ENCODE measurements at regions not wholly inside any gene's neighbourhood (a gene's known extent, or its start where the extent isn't known, plus 50 kb on each side); places are given as distances from the start of the nearest gene placed in this dataset.

DNA sequence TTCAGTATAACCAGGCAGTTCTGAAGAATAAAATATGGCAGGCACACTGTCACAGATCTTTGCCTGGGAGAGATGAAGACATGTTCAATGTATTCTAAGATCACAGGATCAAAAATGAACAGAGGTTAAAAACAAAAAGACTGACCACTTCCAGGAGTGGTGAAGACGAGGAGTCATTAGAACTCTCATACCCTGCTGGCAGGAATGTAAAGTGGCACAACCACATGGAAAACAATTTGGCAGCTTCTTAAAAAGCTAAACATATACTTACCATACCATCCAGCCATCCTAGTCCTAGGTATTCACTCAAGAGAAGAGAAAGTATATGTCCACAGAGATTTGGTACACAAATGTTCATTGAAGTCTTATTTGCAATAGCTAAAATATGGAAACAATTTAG is 406.3 kb downstream of the NPIPA8 start:
- no peak for DNase-seq (ENCODE audit: low spot score in 2 of 2)
- TF ChIP-seq POLR2A (IDR thresholded peaks at IDR 0.05) (no peak), POLR2AphosphoS5 (IDR thresholded peaks at IDR 0.05) (no peak)
- TF ChIP-seq, protein P1, sequence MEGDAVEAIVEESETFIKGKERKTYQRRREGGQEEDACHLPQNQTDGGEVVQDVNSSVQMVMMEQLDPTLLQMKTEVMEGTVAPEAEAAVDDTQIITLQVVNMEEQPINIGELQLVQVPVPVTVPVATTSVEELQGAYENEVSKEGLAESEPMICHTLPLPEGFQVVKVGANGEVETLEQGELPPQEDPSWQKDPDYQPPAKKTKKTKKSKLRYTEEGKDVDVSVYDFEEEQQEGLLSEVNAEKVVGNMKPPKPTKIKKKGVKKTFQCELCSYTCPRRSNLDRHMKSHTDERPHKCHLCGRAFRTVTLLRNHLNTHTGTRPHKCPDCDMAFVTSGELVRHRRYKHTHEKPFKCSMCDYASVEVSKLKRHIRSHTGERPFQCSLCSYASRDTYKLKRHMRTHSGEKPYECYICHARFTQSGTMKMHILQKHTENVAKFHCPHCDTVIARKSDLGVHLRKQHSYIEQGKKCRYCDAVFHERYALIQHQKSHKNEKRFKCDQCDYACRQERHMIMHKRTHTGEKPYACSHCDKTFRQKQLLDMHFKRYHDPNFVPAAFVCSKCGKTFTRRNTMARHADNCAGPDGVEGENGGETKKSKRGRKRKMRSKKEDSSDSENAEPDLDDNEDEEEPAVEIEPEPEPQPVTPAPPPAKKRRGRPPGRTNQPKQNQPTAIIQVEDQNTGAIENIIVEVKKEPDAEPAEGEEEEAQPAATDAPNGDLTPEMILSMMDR (IDR thresholded peaks at IDR 0.05) = no peak
- Histone ChIP-seq H3K27me3 (no peaks in the 10 kb centered on the region), H3K36me3 (no peaks in the 10 kb centered on the region), H3K27ac (no peak overlapping the region), H3K4me1 (no peaks in the 10 kb centered on the region), H3K4me3 (no peak overlapping the region), H3K9me3 (no peaks in the 10 kb centered on the region)
- intact Hi-C loops (cut with DNase I; ENCODE audit: low total_unique reads) = no loop called here

DNA sequence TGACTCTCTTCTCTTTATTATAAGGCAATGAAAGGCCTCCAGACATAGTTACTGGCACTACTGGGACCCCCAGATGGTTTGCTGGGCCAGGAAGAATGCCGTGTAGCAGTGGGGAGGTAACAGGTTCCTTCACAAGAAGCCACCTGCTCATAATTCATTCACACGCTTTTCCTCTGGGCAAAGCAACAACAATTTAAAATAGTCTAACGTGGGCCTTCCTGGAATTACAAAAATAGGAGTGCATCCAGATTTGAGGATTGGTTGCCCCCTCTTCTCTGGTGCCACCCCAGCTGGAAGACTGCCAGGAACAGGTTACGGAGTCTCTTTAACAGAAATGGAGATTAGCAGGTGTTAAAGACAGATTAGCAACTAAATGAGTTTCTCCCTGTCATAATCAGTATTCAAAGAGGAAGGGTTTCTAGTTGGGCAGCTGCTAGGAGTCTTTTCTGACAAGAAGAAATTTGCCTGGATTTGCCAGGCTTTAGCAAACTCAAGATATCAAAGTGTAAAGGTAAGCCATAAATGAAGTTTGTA is 409.6 kb downstream of the NPIPA8 start:
- TF ChIP-seq, protein P1 (IDR thresholded peaks at IDR 0.05) = no peak
- DNase-seq (ENCODE audit: low spot score in 2 of 2) = no peak
- peaks cover 0 to 5% of the 10 kb centered on the region in 2 donors for H3K9me3 ChIP-seq
- no peak overlapping the region for H3K27ac ChIP-seq
- no peak overlapping the region for H3K4me3 ChIP-seq
- H3K27me3 ChIP-seq = no peaks in the 10 kb centered on the region
- H3K4me1 ChIP-seq = no peaks in the 10 kb centered on the region
- H3K36me3 ChIP-seq = no peaks in the 10 kb centered on the region
- intact Hi-C loops (cut with DNase I; ENCODE audit: low total_unique reads) = no loop called here

DNA sequence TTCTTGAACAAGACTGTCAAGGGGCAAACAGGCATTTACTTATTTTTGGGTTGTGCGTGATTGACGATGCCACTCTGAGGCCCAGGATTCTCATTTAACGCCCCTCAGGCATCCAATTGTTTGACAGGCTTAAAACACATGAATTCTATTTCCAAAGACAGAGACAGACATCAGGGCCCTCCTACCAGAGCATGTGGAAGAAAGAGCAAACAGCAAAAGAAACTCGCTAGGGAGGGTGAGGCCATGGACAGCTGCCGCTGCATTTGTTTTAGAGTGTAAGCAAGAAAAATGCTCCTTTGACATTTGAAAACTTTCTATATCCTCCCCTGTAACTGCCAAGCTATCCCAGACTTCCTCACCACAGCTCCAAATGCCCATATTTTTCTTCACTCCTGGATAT is 410.1 kb downstream of the NPIPA8 start:
- DNase-seq (ENCODE audit: low spot score in 2 of 2) = no peak
- no peak for TF ChIP-seq POLR2AphosphoS5 (IDR thresholded peaks at IDR 0.05)
- TF ChIP-seq POLR2A (IDR thresholded peaks at IDR 0.05) = no peak
- TF ChIP-seq, protein P1 (IDR thresholded peaks at IDR 0.05) = no peak
- intact Hi-C loops (cut with DNase I; ENCODE audit: low total_unique reads) = no loop called here
- no peaks in the 10 kb centered on the region for H3K27me3 ChIP-seq
- H3K9me3 ChIP-seq = peaks cover 4 to 5% of the 10 kb centered on the region in 2 donors
- no peak overlapping the region for H3K4me3 ChIP-seq
- H3K4me1 ChIP-seq = no peaks in the 10 kb centered on the region
- no peak overlapping the region for H3K27ac ChIP-seq
- H3K36me3 ChIP-seq = no peaks in the 10 kb centered on the region

DNA sequence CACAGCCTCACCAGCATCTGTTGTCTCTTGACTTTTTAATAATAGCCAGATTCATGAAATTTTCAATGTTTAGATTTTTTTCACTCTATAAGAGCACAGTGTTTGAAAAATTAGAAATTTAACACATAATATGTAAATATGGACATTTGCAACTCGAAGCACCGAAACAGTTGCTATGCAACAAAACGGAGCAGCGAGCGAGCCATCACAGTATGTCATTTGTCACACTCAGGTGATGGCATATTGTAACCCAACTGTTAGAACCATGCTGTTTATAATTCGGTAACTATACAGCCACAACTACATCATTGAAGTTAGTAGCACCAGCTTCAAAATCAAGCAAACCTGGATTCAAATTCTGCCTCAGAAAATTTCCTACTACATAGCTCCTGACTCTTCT is 410.8 kb downstream of the NPIPA8 start:
- no peak for TF ChIP-seq POLR2AphosphoS5 (IDR thresholded peaks at IDR 0.05)
- TF ChIP-seq, protein P1 (IDR thresholded peaks at IDR 0.05) = no peak
- TF ChIP-seq POLR2A (IDR thresholded peaks at IDR 0.05) = no peak

DNA sequence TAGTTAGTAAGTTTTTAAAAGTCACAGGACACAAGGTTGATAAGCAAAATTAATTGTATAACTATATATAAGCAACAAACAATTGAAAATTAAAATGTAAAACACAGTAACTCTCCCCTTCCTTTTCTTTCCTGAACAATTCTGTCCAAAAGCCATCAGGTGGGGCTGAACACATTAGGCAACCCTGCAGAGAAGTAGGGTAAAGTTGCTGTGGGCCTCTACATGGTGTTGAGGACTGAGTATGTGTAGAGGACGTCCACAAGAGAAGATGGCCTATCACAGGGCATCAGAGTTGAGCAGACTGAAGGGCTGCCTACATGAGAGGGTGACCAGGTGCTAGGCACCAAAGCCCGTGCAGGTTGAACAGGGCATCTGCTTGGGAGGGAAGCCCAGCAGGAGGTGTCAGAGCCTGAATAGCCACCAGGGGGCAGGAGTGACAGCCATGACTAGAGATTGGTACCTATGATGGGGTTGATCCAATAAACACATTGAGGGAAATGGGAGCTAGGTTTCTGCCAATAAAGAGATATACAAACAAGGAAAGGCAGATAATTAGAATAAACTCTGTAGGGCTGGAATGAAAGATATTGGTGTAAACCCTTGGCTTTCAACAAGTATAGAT is 415.1 kb downstream of the NPIPA8 start:
- TF ChIP-seq POLR2AphosphoS5 (IDR thresholded peaks at IDR 0.05) = no peak
- TF ChIP-seq, protein P1 (IDR thresholded peaks at IDR 0.05) = no peak
- TF ChIP-seq POLR2A (IDR thresholded peaks at IDR 0.05) = no peak
- no peak for DNase-seq (ENCODE audit: low spot score in 2 of 2)
- Histone ChIP-seq H3K9me3 (peaks cover 8 to 27% of the 10 kb centered on the region in 2 donors), H3K4me3 (no peak overlapping the region), H3K27ac (no peak overlapping the region), H3K4me1 (no peaks in the 10 kb centered on the region), H3K27me3 (no peaks in the 10 kb centered on the region), H3K36me3 (no peaks in the 10 kb centered on the region)
- intact Hi-C loops (cut with DNase I; ENCODE audit: low total_unique reads) = no loop called here

More for the DNA sequence above, 410.8 kb downstream of the NPIPA8 start:
- Histone ChIP-seq H3K36me3 (no peaks in the 10 kb centered on the region), H3K9me3 (peaks cover 5 to 7% of the 10 kb centered on the region in 2 donors), H3K4me1 (no peaks in the 10 kb centered on the region), H3K4me3 (no peak overlapping the region), H3K27ac (no peak overlapping the region), H3K27me3 (no peaks in the 10 kb centered on the region)
- intact Hi-C loops (cut with DNase I; ENCODE audit: low total_unique reads) = no loop called here
- DNase-seq (ENCODE audit: low spot score in 2 of 2) = no peak

All from breast epithelium (tissue), 4 donors.